IPS DF 6.9 (cell line): ENCODE measurements at regions not wholly inside any gene's neighbourhood (a gene's known extent, or its start where the extent isn't known, plus 50 kb on each side); places are given as distances from the start of the nearest gene placed in this dataset.

Source experiments
- DNase-seq: peaks from one replicate; pipeline ENCODE4 v3.0.0-alpha.2; 2013; ENCODE audit warnings: low read depth, low spot score
- H3K27ac ChIP-seq: one replicate; pipeline ENCODE4 v1.5.1; 2013; ENCODE audit warnings: low read length, control low read depth
- H3K27me3 ChIP-seq: 2 replicates; pipeline ENCODE4 v1.6.1; 2013; ENCODE audit warnings: mild to moderate bottlenecking, low read length; ENCODE audit not compliant: control insufficient read depth, insufficient read depth
- H3K36me3 ChIP-seq: 2 replicates; pipeline ENCODE4 v1.6.1; 2013; ENCODE audit warnings: low read length; ENCODE audit not compliant: control insufficient read depth, insufficient read depth
- H3K4me1 ChIP-seq: 2 replicates; pipeline ENCODE4 v1.6.1; 2013; ENCODE audit warnings: low read length; ENCODE audit not compliant: control insufficient read depth, insufficient read depth
- H3K4me3 ChIP-seq: 2 replicates; pipeline ENCODE4 v1.5.1; 2013; ENCODE audit warnings: mild to moderate bottlenecking, low read length
- H3K9me3 ChIP-seq: 2 replicates; pipeline ENCODE4 v1.6.1; 2013; ENCODE audit warnings: low read length, inconsistent platforms; ENCODE audit not compliant: control insufficient read depth, insufficient read depth
- WGBS: extraction: QIAGEN DNeasy Blood & Tissue Kit; methylation state at CpG from one replicate; pipeline ENCODE4 v1.1.7; 2013; ENCODE audit warnings: mixed read lengths, missing lambda C conversion rate; ENCODE audit not compliant: insufficient read length, insufficient coverage; 5-methylcytosine and 5-hydroxymethylcytosine counted together

- WGBS, result no CpG with 5 or more reads among the region's 2 CpGs
- Histone ChIP-seq H3K27me3 (no peaks in the 10 kb centered on the region), H3K4me1 (no peaks in the 10 kb centered on the region), H3K9me3 (no peaks in the 10 kb centered on the region), H3K36me3 (no peaks in the 10 kb centered on the region), H3K27ac (no peak overlapping the region), H3K4me3 (no peak overlapping the region)
- DNase-seq, result no peak
These were observed 1196.8 kb upstream of the PHF14 start for GRCh38 chr7:9776900-9777299.

DNA sequence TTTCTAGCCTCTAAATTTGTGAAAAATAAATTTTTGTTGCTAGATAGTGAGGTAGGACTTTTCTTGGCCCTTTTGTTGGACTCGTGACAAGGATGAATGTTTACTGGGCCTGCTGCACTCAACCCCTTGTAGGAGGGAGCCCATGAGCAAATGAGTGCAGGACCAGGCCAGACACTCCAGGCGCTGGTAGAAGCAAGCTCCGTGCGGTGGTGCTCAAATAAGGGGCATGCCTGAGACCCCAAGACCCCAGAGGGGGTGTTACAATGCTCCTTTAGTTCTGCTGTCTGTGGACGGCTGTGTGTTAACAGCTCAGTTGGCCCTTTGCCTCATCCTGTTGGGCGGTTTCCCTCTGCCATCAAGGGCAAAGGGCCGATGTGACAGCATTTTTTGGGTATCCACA is 1195.3 kb upstream of the PHF14 start:
- Histone ChIP-seq H3K4me3 (no peak overlapping the region), H3K27me3 (no peaks in the 10 kb centered on the region), H3K27ac (no peak overlapping the region), H3K9me3 (no peaks in the 10 kb centered on the region), H3K4me1 (no peaks in the 10 kb centered on the region), H3K36me3 (no peaks in the 10 kb centered on the region)
- no CpG with 5 or more reads among the region's 7 CpGs for WGBS
- no peak for DNase-seq

DNA sequence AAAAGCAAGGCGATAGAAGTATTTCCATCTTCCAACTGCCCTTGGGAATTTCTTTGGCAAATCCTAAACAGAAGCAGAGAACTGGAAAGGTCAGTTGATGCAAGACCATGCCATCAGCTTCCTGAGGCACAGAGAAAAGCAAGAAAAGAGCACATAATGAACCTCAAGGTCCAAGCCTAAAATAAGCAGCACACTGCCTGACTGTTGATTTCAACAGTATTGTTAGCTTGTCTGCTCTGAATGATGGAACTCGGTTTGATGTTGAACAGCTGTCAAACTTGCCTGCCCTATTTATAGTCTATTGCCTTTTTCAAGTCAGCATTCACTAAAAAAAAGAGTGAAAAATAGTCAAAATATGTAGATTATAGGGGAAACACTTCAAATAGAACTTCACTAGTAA is 1192.0 kb upstream of the PHF14 start:
- Histone ChIP-seq H3K27ac (no peak overlapping the region), H3K9me3 (no peaks in the 10 kb centered on the region), H3K36me3 (no peaks in the 10 kb centered on the region), H3K4me3 (no peak overlapping the region), H3K27me3 (no peaks in the 10 kb centered on the region), H3K4me1 (no peaks in the 10 kb centered on the region)
- no CpG with 5 or more reads among the region's 2 CpGs for WGBS
- DNase-seq, result no peak

DNA sequence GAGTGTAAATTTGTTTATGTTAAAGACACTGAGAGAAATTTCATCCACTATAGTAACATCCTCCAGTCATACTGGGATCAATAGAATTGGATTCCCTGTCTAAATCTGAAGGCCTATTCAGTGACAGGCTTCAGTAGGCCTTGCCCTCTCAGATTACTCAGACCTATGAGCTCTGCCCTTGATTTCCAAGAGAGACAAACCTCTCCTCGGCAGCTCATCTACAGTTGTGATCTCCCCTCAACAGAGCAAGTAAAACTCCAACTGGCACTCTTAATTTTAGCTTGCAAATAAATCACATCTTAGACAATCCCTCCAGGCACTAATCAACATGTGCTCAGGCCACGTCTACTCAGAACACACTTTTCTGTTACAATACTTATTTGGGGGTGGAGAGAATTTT is 1191.4 kb upstream of the PHF14 start:
- Histone ChIP-seq H3K27me3 (no peaks in the 10 kb centered on the region), H3K36me3 (no peaks in the 10 kb centered on the region), H3K4me1 (no peaks in the 10 kb centered on the region), H3K27ac (no peak overlapping the region), H3K9me3 (no peaks in the 10 kb centered on the region), H3K4me3 (no peak overlapping the region)
- no CpG with 5 or more reads among the region's 2 CpGs for WGBS
- DNase-seq, result no peak

DNA sequence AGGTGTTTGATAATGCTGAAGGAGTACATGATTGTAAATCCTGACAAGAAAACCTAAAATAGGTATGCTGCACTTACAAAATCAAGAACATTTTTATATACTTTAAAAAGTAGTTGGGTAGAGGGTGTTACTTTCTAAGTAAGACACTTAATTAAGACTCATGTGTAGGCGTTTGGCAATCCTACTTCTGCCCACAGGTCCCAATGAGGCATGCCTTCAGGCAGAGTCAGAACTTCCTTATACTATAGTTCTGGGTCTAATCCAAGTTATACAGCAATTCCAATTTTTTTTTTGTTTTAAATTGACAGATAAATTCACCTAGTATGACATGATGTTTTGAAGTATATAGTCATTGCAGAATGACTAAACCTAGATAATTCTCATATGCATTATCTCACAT is 1188.5 kb upstream of the PHF14 start:
- WGBS, result no CpG with 5 or more reads among the region's 1 CpG
- Histone ChIP-seq H3K36me3 (no peaks in the 10 kb centered on the region), H3K4me3 (no peak overlapping the region), H3K27ac (no peak overlapping the region), H3K27me3 (no peaks in the 10 kb centered on the region), H3K9me3 (no peaks in the 10 kb centered on the region), H3K4me1 (no peaks in the 10 kb centered on the region)
- no peak for DNase-seq

DNA sequence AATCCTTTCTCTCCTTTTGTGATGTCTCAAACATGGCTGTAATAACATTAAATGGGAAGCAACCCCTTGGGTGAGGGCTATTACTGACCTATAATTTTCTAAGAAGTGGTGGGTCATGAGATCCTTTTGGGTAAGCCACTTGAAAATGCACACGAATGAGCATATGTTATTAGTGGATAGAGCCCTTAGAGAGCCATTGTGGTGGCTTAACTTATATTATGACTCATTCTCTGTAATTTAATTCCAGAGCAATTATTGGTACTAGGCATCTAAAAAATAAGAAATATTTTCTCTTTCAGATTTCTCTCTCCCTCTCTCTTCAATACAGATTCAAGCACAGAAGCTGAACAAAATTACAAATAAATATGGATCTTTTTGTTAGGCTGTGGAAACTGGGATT is 1177.4 kb upstream of the PHF14 start:
- Histone ChIP-seq H3K27ac (no peak overlapping the region), H3K36me3 (no peaks in the 10 kb centered on the region), H3K9me3 (no peaks in the 10 kb centered on the region), H3K4me3 (no peak overlapping the region), H3K4me1 (no peaks in the 10 kb centered on the region), H3K27me3 (no peaks in the 10 kb centered on the region)
- no CpG with 5 or more reads among the region's 1 CpG for WGBS
- DNase-seq, result no peak

- Histone ChIP-seq H3K27ac (no peak overlapping the region), H3K4me1 (no peaks in the 10 kb centered on the region), H3K9me3 (no peaks in the 10 kb centered on the region), H3K36me3 (no peaks in the 10 kb centered on the region), H3K27me3 (no peaks in the 10 kb centered on the region), H3K4me3 (no peak overlapping the region)
- no peak for DNase-seq
- WGBS, result no CpG with 5 or more reads among the region's 20 CpGs
These were observed 1151.0 kb upstream of the PHF14 start for GRCh38 chr7:9822458-9823290.

GRCh38 chr7:9835199-9835598 is 1138.5 kb upstream of the PHF14 start:
- DNase-seq, result no peak
- WGBS, result no CpG with 5 or more reads among the region's 3 CpGs
- Histone ChIP-seq H3K27ac (no peak overlapping the region), H3K4me1 (no peaks in the 10 kb centered on the region), H3K9me3 (no peaks in the 10 kb centered on the region), H3K27me3 (no peaks in the 10 kb centered on the region), H3K36me3 (no peaks in the 10 kb centered on the region), H3K4me3 (no peak overlapping the region)

DNA sequence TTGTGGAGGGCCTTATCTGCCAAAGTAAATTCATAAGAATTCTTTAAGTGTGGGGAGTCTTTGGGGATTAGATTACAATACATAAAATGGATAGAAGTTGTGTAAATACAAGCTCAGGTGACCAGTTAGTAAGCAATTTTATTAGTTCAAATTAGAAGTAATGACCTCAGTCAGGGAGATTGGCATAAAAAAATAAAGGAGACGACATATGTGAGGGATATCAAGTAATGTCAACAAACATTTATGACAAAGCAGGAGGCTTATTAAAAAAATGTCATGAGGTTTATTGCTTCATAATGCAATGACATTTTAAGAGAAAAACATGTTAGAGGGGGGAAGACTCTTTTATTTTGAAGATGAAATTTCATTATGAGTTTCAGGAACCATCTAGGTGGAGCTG is 1137.0 kb upstream of the PHF14 start:
- Histone ChIP-seq H3K4me3 (no peak overlapping the region), H3K27me3 (no peaks in the 10 kb centered on the region), H3K27ac (no peak overlapping the region), H3K36me3 (no peaks in the 10 kb centered on the region), H3K9me3 (no peaks in the 10 kb centered on the region), H3K4me1 (no peaks in the 10 kb centered on the region)
- WGBS, result no CpG with 5 or more reads among the region's 1 CpG
- no peak for DNase-seq

DNA sequence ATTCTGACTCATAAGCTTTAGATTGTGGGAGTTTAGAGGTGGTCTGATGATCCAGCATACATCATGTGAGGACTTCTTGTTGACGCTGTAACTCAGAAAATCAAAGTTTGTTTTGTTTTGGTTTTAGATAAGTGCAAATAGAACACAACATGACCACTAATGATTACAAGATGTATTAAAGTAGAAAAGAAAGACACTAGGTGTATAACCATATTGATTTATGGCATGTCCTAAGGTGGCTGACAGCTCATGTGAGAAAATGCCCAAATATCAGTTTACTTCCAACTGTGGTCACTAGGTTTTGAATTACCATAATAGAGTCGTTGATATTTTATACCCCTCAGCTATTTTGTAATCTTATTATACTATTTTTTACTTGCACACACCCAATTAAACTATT is 1131.4 kb upstream of the PHF14 start:
- Histone ChIP-seq H3K9me3 (no peaks in the 10 kb centered on the region), H3K27me3 (no peaks in the 10 kb centered on the region), H3K27ac (no peak overlapping the region), H3K36me3 (no peaks in the 10 kb centered on the region), H3K4me3 (no peak overlapping the region), H3K4me1 (no peaks in the 10 kb centered on the region)
- WGBS, result no CpG with 5 or more reads among the region's 2 CpGs
- DNase-seq, result no peak

DNA sequence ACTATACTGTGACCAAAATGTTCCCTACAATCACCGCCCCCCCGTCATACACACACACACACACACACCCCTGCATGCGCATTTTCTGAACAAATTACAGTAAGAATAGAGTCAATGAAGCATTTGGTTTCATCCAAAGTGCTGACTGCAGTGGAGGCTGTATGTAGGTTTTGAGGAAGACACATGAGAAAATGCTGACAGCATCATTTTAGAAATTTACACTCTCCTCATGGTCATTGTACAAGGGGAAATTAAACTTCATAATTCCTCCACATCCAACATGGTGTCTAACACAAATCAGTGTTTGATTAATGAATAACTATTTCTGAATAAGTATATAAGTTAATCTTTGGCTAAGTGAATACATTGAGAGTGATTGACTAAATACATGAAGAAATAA is 1126.8 kb upstream of the PHF14 start:
- Histone ChIP-seq H3K36me3 (no peaks in the 10 kb centered on the region), H3K4me3 (no peak overlapping the region), H3K27ac (no peak overlapping the region), H3K27me3 (no peaks in the 10 kb centered on the region), H3K4me1 (no peaks in the 10 kb centered on the region), H3K9me3 (no peaks in the 10 kb centered on the region)
- DNase-seq, result no peak
- WGBS, result no CpG with 5 or more reads among the region's 3 CpGs
